Tibial artery (tissue), 4 donors: ENCODE measurements at regions not wholly inside any gene's neighbourhood (a gene's known extent, or its start where the extent isn't known, plus 50 kb on each side); places are given as distances from the start of the nearest gene placed in this dataset.

ENCODE experiments used
- DNase-seq, 2 donors: peaks; one replicate each; pipeline ENCODE4 v3.0.0-alpha.2; 2019
- H3K27ac ChIP-seq, 2 donors: fragments of 200-600 bp; sonication (generic) in 1 of 2; 1 replicate in 1 of 2; 2 replicates in 1 of 2; pipeline ENCODE4 v1.5.1; 2018 to 2019; ENCODE audit warnings: mild to moderate bottlenecking in 1 of 2
- H3K27me3 ChIP-seq, 2 donors: fragments of 200-600 bp; sonication (generic) in 1 of 2; one replicate each; pipeline versions ENCODE4 v1.5.1 to v1.6.0; 2016 to 2019
- H3K36me3 ChIP-seq, 3 donors: fragments of 200-600 bp; sonication (generic) in 2 of 3; one replicate each; pipeline ENCODE4 v1.5.1; 2016 to 2019; ENCODE audit warnings: mild to moderate bottlenecking in 2 of 3
- H3K4me1 ChIP-seq, 4 donors: fragments of 200-600 bp; sonication (generic) in 2 of 4; 1 replicate in 3 of 4; 2 replicates in 1 of 4; pipeline ENCODE4 v1.5.1; 2016 to 2019
- H3K4me3 ChIP-seq, 2 donors: fragments of 200-600 bp; sonication (generic) in 1 of 2; 1 replicate in 1 of 2; 2 replicates in 1 of 2; pipeline ENCODE4 v1.5.1; 2018 to 2019; ENCODE audit warnings: mild to moderate bottlenecking in 2 of 2
- H3K9me3 ChIP-seq, 3 donors: fragments of 200-600 bp; sonication (generic) in 1 of 3; one replicate each; pipeline ENCODE4 v1.5.1; 2016 to 2019
- intact Hi-C: fragments of 100-400 bp; cut with DNase I; formaldehyde crosslinking; loops from one replicate; pipeline ENCODE4 v1.15.0; 2023; ENCODE audit warnings: low total_unique reads
- TF ChIP-seq, protein P1 (sequence below), 2 experiments: fragments of 200-600 bp in 1 of 2; fragments of 450-650 bp in 1 of 2; IDR thresholded peaks; one replicate each; pipeline ENCODE4 v1.5.1; 2017 to 2019; ENCODE audit warnings: antibody characterized with exemption in 2 of 2, mild to moderate bottlenecking in 1 of 2, moderate library complexity in 1 of 2

GRCh38 chrY:7807516-7807870 is 895.9 kb upstream of the AMELY start:
- DNase-seq: no peak
- intact Hi-C loops: no loop called here
- H3K9me3 ChIP-seq: no peaks in the 10 kb centered on the region
- TF ChIP-seq, protein P1, sequence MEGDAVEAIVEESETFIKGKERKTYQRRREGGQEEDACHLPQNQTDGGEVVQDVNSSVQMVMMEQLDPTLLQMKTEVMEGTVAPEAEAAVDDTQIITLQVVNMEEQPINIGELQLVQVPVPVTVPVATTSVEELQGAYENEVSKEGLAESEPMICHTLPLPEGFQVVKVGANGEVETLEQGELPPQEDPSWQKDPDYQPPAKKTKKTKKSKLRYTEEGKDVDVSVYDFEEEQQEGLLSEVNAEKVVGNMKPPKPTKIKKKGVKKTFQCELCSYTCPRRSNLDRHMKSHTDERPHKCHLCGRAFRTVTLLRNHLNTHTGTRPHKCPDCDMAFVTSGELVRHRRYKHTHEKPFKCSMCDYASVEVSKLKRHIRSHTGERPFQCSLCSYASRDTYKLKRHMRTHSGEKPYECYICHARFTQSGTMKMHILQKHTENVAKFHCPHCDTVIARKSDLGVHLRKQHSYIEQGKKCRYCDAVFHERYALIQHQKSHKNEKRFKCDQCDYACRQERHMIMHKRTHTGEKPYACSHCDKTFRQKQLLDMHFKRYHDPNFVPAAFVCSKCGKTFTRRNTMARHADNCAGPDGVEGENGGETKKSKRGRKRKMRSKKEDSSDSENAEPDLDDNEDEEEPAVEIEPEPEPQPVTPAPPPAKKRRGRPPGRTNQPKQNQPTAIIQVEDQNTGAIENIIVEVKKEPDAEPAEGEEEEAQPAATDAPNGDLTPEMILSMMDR (IDR thresholded peaks at IDR 0.05): no peak
- no peaks in the 10 kb centered on the region for H3K36me3 ChIP-seq
- no peaks in the 10 kb centered on the region for H3K4me1 ChIP-seq
- H3K27me3 ChIP-seq: no peaks in the 10 kb centered on the region
- no peak overlapping the region for H3K27ac ChIP-seq
- no peak overlapping the region for H3K4me3 ChIP-seq

DNA sequence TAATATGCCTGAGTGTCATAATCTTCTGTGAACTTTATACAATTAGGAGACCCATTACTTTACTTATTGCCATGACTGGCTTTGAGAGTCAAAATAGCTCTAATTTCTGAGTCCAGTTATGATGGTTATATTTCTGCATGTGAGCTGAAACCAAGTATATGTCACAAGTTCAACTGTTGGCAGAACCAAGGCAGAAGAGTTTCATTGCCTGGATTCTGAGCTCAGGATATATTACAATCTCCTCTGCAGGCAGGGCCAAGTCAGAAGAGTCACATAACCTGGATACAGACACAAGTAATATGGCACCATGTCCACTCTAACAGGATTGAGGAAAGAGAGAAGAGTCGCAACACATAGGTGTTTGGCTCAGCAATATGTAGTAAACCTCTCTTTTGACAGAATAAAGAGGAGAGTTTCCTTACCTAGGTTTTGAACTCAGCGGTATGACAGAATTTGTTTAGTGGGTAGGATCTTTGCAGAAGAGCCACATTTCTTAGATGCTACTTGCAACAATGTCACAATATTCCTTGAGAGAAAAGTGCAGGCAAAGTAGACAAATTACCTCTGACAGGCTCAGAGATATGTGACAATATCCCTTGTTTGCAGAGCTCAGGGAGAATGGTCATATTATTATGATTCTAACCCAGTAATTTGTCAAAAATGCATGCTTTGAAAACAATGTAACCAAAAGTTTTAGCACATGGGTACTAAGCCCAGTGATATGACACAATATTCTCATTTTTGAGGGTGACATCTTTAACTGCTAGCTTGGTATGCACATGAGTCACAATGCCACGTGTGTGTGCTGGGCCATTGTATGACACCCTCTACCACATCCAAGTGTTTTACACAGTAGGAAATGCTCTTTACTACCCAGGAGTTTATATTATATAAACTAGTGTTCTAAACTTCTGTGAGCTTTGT is 895.3 kb upstream of the AMELY start:
- no peaks in the 10 kb centered on the region for H3K36me3 ChIP-seq
- TF ChIP-seq, protein P1 (IDR thresholded peaks at IDR 0.05): no peak
- intact Hi-C loops: no loop called here

DNA sequence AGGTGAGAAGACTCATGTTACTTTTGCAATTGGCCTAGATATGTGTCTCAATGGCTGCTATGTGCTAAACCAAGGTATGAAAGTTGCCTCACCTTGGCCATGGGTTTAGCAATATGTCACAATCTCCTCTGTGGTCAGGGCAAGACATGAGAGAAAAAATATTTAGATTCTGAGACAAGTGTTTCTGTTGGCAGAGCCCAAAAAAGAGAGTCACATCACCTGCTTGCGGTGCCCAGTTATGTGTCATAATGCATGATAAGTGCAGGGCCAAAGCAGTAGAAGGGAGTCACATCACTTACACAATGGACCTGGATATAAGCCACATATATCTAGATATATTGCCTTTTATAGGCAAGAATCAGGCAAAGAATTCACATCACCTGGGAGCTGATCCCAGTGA is 894.1 kb upstream of the AMELY start:
- intact Hi-C loops: no loop called here
- TF ChIP-seq, protein P1 (IDR thresholded peaks at IDR 0.05): no peak
- no peaks in the 10 kb centered on the region for H3K4me1 ChIP-seq
- H3K9me3 ChIP-seq: no peaks in the 10 kb centered on the region
- no peaks in the 10 kb centered on the region for H3K27me3 ChIP-seq
- no peak overlapping the region for H3K4me3 ChIP-seq
- DNase-seq: no peak
- no peaks in the 10 kb centered on the region for H3K36me3 ChIP-seq
- H3K27ac ChIP-seq: no peak overlapping the region

More for the DNA sequence above, 895.3 kb upstream of the AMELY start:
- no peak for DNase-seq
- H3K4me3 ChIP-seq: no peak overlapping the region
- H3K27ac ChIP-seq: no peak overlapping the region
- H3K4me1 ChIP-seq: no peaks in the 10 kb centered on the region
- no peaks in the 10 kb centered on the region for H3K9me3 ChIP-seq
- H3K27me3 ChIP-seq: no peaks in the 10 kb centered on the region

GRCh38 chrY:7803737-7804136 is 892.2 kb upstream of the AMELY start:
- H3K36me3 ChIP-seq: no peaks in the 10 kb centered on the region
- TF ChIP-seq, protein P1 (IDR thresholded peaks at IDR 0.05): no peak
- intact Hi-C loops: no loop called here
- H3K4me3 ChIP-seq: no peak overlapping the region
- no peaks in the 10 kb centered on the region for H3K9me3 ChIP-seq
- no peaks in the 10 kb centered on the region for H3K4me1 ChIP-seq
- no peak overlapping the region for H3K27ac ChIP-seq
- H3K27me3 ChIP-seq: no peaks in the 10 kb centered on the region
- no peak for DNase-seq

- TF ChIP-seq, protein P1 (IDR thresholded peaks at IDR 0.05): no peak
- H3K27ac ChIP-seq: no peak overlapping the region
- no peak for DNase-seq
- H3K36me3 ChIP-seq: no peaks in the 10 kb centered on the region
- no peaks in the 10 kb centered on the region for H3K9me3 ChIP-seq
- no peaks in the 10 kb centered on the region for H3K4me1 ChIP-seq
- H3K4me3 ChIP-seq: no peak overlapping the region
- intact Hi-C loops: no loop called here
- H3K27me3 ChIP-seq: no peaks in the 10 kb centered on the region
These were observed 884.6 kb upstream of the AMELY start for GRCh38 chrY:7796128-7796527.
